Panc1 (cell line): ENCODE measurements at regions not wholly inside any gene's neighbourhood (a gene's known extent, or its start where the extent isn't known, plus 50 kb on each side); places are given as distances from the start of the nearest gene placed in this dataset.

ENCODE experiments used
- ATAC-seq: fragments of 200-7000 bp; cut with Tn5 transposase; 2 replicates; pipeline ENCODE4 v1.9.1; 2020; ENCODE audit warnings: mild to moderate bottlenecking, moderate library complexity
- BruUV-seq: library from RNA; stranded (reverse); fragments of 400-500 nt; replicated peaks from 2 replicates; lab custom pipeline; 2021; lab: Mats Ljungman, UMichigan
- CTCF ChIA-PET: fragments of 300-600 bp; sonication (Branson Sonifier 250); formaldehyde crosslinking; loops from one replicate; lab custom pipeline; 2022; ENCODE audit warnings: antibody characterized with exemption; lab: Charles Lee
- POLR2A ChIA-PET: fragments of 300-600 bp; sonication (Branson Sonifier 250); formaldehyde crosslinking; loops from one replicate; lab custom pipeline; 2022; ENCODE audit warnings: antibody characterized with exemption; lab: Charles Lee
- DNase-seq: peaks from one replicate; pipeline ENCODE4 v3.0.0-alpha.2; 2010; ENCODE audit warnings: low read depth, low spot score
- H3K27ac ChIP-seq: 2 replicates; pipeline ENCODE4 v1.5.1; 2011; ENCODE audit warnings: mild to moderate bottlenecking, low read length, inconsistent platforms
- H3K27me3 ChIP-seq: fragments of 200-500 bp; sonication (Bioruptor generic); 2 replicates; pipeline ENCODE4 v1.6.0; 2014; ENCODE audit warnings: low read length, inconsistent platforms; ENCODE audit not compliant: control insufficient read depth, insufficient read depth
- H3K36me3 ChIP-seq: fragments of 200-500 bp; sonication (Bioruptor generic); 2 replicates; pipeline ENCODE4 v1.5.1; 2014; ENCODE audit warnings: inconsistent platforms, mild to moderate bottlenecking, low read length, moderate library complexity; ENCODE audit not compliant: control insufficient read depth, insufficient read depth
- H3K4me1 ChIP-seq: 2 replicates; pipeline ENCODE4 v1.5.1; 2011; ENCODE audit warnings: inconsistent platforms, mild to moderate bottlenecking, low read length, moderate library complexity; ENCODE audit not compliant: control insufficient read depth, insufficient read depth
- H3K4me3 ChIP-seq, 2 experiments: 2 replicates each; pipeline ENCODE4 v1.5.1; 2011 to 2012; ENCODE audit warnings: low read depth in 2 of 2, low read length in 2 of 2, mild to moderate bottlenecking in 2 of 2, inconsistent platforms in 1 of 2, moderate library complexity in 1 of 2
- H3K9me3 ChIP-seq: fragments of 200-500 bp; sonication (Bioruptor generic); 2 replicates; pipeline ENCODE4 v1.5.1; 2014; ENCODE audit warnings: low read depth, mild to moderate bottlenecking, inconsistent platforms, low read length, moderate library complexity; ENCODE audit not compliant: control insufficient read depth, insufficient read depth
- POLR2AphosphoS5 ChIP-seq: IDR thresholded peaks from 2 replicates; pipeline ENCODE4 v1.6.1; 2012; ENCODE audit warnings: mild to moderate bottlenecking, low read depth, low read length, moderate library complexity
- SIN3A ChIP-seq: IDR thresholded peaks from 2 replicates; pipeline ENCODE4 v1.6.1; 2012; ENCODE audit warnings: low read depth, mild to moderate bottlenecking, low read length, moderate library complexity, borderline replicate concordance; ENCODE audit not compliant: insufficient read depth
- TCF7L2 ChIP-seq: IDR thresholded peaks from 2 replicates; pipeline ENCODE4 v1.6.1; 2011; ENCODE audit warnings: mild to moderate bottlenecking, low read depth, low read length, inconsistent platforms
- in situ Hi-C: cut with HindIII; loops from 2 replicates; pipeline ENCODE4 v1.10.0; 2016; ENCODE audit warnings: low sequenced_read_pairs, low pct_unique_long_range_greater_than_20kb
- intact Hi-C: fragments of 100-400 bp; cut with micrococcal nuclease; formaldehyde crosslinking; loops from one replicate; pipeline ENCODE4 v1.10.0; 2022; ENCODE audit not compliant: unreplicated experiment
- TF ChIP-seq, protein P1 (sequence below), 2 experiments: IDR thresholded peaks; 2 replicates each; pipeline ENCODE4 v1.6.1; 2011 to 2012; ENCODE audit warnings: low read depth in 2 of 2, control low read depth in 1 of 2, low read length in 1 of 2, mild to moderate bottlenecking in 1 of 2, moderate library complexity in 1 of 2; ENCODE audit not compliant: insufficient read depth in 1 of 2
- TF ChIP-seq, protein P2 (sequence below): fragments of 450-650 bp; IDR thresholded peaks from 2 replicates; pipeline ENCODE4 v1.5.1; 2017; ENCODE audit warnings: mild to moderate bottlenecking

DNA sequence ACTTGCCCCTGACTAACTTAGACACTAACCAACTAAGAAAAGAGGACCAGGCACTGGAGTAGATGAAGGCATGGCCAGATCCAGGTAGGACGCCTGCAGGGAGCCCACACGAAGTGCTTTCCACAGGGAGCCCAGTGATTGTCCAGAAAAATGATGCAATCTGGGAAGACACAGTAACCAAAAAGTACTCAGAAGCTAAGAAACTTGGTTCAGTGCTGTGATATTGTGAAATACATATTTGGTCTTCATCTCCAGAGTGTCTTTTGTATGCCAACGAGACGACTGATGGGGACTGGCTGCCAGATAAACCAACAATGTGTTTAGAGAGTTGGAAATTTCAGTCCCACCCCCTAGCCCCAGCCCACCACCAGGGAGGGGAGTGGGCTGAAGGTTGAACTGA lies 135.0 kb downstream of the SP3 start:
- Histone ChIP-seq H3K4me3 (no peak overlapping the region), H3K27me3 (no peaks in the 10 kb centered on the region), H3K27ac (no peak overlapping the region), H3K9me3 (no peaks in the 10 kb centered on the region), H3K36me3 (no peaks in the 10 kb centered on the region), H3K4me1 (no peaks in the 10 kb centered on the region)
- intact Hi-C loops (no loop called here), in situ Hi-C loops (no loop called here)
- DNase-seq (no peak), ATAC-seq (no peak)
- POLR2A ChIA-PET: no interaction called here
- no peak for TF ChIP-seq POLR2AphosphoS5
- TF ChIP-seq SIN3A: no peak
- no peak for TF ChIP-seq TCF7L2
- TF ChIP-seq, protein P1, sequence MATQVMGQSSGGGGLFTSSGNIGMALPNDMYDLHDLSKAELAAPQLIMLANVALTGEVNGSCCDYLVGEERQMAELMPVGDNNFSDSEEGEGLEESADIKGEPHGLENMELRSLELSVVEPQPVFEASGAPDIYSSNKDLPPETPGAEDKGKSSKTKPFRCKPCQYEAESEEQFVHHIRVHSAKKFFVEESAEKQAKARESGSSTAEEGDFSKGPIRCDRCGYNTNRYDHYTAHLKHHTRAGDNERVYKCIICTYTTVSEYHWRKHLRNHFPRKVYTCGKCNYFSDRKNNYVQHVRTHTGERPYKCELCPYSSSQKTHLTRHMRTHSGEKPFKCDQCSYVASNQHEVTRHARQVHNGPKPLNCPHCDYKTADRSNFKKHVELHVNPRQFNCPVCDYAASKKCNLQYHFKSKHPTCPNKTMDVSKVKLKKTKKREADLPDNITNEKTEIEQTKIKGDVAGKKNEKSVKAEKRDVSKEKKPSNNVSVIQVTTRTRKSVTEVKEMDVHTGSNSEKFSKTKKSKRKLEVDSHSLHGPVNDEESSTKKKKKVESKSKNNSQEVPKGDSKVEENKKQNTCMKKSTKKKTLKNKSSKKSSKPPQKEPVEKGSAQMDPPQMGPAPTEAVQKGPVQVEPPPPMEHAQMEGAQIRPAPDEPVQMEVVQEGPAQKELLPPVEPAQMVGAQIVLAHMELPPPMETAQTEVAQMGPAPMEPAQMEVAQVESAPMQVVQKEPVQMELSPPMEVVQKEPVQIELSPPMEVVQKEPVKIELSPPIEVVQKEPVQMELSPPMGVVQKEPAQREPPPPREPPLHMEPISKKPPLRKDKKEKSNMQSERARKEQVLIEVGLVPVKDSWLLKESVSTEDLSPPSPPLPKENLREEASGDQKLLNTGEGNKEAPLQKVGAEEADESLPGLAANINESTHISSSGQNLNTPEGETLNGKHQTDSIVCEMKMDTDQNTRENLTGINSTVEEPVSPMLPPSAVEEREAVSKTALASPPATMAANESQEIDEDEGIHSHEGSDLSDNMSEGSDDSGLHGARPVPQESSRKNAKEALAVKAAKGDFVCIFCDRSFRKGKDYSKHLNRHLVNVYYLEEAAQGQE (IDR thresholded peaks at IDR 0.05; ENCODE audit: insufficient read depth in 1 of 2, low read depth in 2 of 2, low read length in 1 of 2): no peak
- TF ChIP-seq, protein P2, sequence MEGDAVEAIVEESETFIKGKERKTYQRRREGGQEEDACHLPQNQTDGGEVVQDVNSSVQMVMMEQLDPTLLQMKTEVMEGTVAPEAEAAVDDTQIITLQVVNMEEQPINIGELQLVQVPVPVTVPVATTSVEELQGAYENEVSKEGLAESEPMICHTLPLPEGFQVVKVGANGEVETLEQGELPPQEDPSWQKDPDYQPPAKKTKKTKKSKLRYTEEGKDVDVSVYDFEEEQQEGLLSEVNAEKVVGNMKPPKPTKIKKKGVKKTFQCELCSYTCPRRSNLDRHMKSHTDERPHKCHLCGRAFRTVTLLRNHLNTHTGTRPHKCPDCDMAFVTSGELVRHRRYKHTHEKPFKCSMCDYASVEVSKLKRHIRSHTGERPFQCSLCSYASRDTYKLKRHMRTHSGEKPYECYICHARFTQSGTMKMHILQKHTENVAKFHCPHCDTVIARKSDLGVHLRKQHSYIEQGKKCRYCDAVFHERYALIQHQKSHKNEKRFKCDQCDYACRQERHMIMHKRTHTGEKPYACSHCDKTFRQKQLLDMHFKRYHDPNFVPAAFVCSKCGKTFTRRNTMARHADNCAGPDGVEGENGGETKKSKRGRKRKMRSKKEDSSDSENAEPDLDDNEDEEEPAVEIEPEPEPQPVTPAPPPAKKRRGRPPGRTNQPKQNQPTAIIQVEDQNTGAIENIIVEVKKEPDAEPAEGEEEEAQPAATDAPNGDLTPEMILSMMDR: no peak
- CTCF ChIA-PET: no interaction called here
- BruUV-seq: no TSS peak

DNA sequence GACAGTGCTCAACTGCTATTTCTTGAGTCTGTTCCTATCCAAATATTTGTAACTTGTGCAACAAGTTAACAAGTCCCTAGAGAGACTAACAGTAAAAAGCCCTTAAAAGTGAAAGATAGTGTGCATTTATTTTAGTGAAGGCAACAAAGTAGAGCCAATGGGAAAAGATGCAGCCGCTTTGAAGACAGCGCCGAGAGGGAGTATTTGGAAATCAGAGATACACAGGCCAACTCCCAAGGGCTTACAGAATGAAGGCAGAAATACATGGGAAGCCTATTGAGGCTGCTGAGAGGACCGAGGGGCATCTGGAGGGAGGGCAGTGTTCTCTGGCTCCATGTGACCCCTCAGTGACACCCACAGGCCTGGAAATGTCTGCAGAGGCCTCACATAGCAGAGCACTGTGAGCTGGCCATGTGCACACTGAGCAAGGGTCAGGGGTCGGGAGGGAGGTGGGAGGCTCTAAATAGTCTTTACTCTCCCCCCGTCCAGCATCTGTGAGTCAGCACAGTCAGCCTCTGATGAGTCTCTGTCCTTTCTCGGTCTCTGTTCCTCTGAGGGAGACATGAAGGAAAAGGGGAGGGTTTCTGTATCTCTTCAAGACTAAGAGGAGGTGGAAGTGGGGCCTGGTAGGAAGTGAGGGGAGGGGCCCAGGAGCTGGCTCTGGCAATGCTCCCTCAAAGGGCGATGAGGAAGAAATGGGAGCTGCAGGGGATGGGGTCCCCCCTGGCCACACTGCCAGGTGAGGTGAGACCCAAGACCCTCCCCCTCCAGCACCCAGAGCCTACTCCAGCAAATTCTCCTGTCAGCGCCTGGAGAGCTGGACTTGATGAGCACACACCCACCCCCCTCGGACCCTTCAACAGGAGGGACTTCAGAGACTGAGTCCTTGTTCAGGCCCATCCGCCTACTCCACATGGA lies 133.6 kb downstream of the SP3 start:
- no peak for DNase-seq
- intact Hi-C loops: no loop called here
- POLR2A ChIA-PET: no interaction called here

More for the DNA sequence above, 133.6 kb downstream of the SP3 start:
- Histone ChIP-seq H3K27me3 (no peaks in the 10 kb centered on the region), H3K4me1 (no peaks in the 10 kb centered on the region), H3K4me3 (no peak overlapping the region), H3K27ac (no peak overlapping the region), H3K36me3 (no peaks in the 10 kb centered on the region), H3K9me3 (no peaks in the 10 kb centered on the region)
- TF ChIP-seq SIN3A (no peak), TCF7L2 (no peak), POLR2AphosphoS5 (no peak)
- TF ChIP-seq, protein P1 (IDR thresholded peaks at IDR 0.05; ENCODE audit: insufficient read depth in 1 of 2, low read depth in 2 of 2, low read length in 1 of 2): no peak
- TF ChIP-seq, protein P2: no peak
- in situ Hi-C loops: no loop called here
- no peak for ATAC-seq
- CTCF ChIA-PET: no interaction called here
- no TSS peak for BruUV-seq
